ENCODE measurements at regions not wholly inside any gene's neighbourhood (a gene's known extent, or its start where the extent isn't known, plus 50 kb on each side); places are given as distances from the start of the nearest gene placed in this dataset.
"Not testable (repeated sequence)": the region's sequence is repeated elsewhere in the genome, so short reads cannot be mapped to it uniquely, and the experiment has no call there.

- no peaks in the 10 kb centered on the region for H3K27me3 ChIP-seq (ENCODE audit: control insufficient read depth, insufficient read depth, low read length)
- H3K9me3 ChIP-seq (replicated peaks; ENCODE audit: low read length) = no peaks in the 10 kb centered on the region
- H3K36me3 ChIP-seq (ENCODE audit: insufficient read depth, low read length) = no peaks in the 10 kb centered on the region
- no peak overlapping the region for H3K4me3 ChIP-seq (ENCODE audit: low read length)
- no peak overlapping the region for H3K4me2 ChIP-seq (ENCODE audit: low read length)
- no peak overlapping the region for H3K9ac ChIP-seq (ENCODE audit: low read depth, low read length)
- H3K4me1 ChIP-seq (ENCODE audit: control insufficient read depth, insufficient read depth, low read length) = no peaks in the 10 kb centered on the region
Observed at GRCh38 chr13:105863300-105863920, 672.1 kb downstream of the EFNB2 start.

- no peaks in the 10 kb centered on the region for H3K27me3 ChIP-seq (ENCODE audit: control insufficient read depth, insufficient read depth, low read length)
- no peak overlapping the region for H3K9ac ChIP-seq (ENCODE audit: low read depth, low read length)
- no peaks in the 10 kb centered on the region for H3K9me3 ChIP-seq (replicated peaks; ENCODE audit: low read length)
- no peaks in the 10 kb centered on the region for H3K4me1 ChIP-seq (ENCODE audit: control insufficient read depth, insufficient read depth, low read length)
- no peak overlapping the region for H3K4me2 ChIP-seq (ENCODE audit: low read length)
- H3K4me3 ChIP-seq (ENCODE audit: low read length) = no peak overlapping the region
- H3K36me3 ChIP-seq (ENCODE audit: insufficient read depth, low read length) = no peaks in the 10 kb centered on the region
Observed at GRCh38 chr13:105848494-105848893, 687.0 kb downstream of the EFNB2 start.

- no peak overlapping the region for H3K4me3 ChIP-seq (ENCODE audit: low read length)
- H3K36me3 ChIP-seq (ENCODE audit: insufficient read depth, low read length) = no peaks in the 10 kb centered on the region
- no peaks in the 10 kb centered on the region for H3K4me1 ChIP-seq (ENCODE audit: control insufficient read depth, insufficient read depth, low read length)
- H3K4me2 ChIP-seq (ENCODE audit: low read length) = peak overlapping the region; percentile 43
- no peaks in the 10 kb centered on the region for H3K9me3 ChIP-seq (replicated peaks; ENCODE audit: low read length)
- no peaks in the 10 kb centered on the region for H3K27me3 ChIP-seq (ENCODE audit: control insufficient read depth, insufficient read depth, low read length)
- no peak overlapping the region for H3K9ac ChIP-seq (ENCODE audit: low read depth, low read length)
Observed at GRCh38 chr13:105847527-105848291, 687.8 kb downstream of the EFNB2 start.

GRCh38 chr13:105846923-105847322, 688.5 kb downstream of the EFNB2 start:
- no peak overlapping the region for H3K4me3 ChIP-seq (ENCODE audit: low read length)
- no peaks in the 10 kb centered on the region for H3K4me1 ChIP-seq (ENCODE audit: control insufficient read depth, insufficient read depth, low read length)
- H3K4me2 ChIP-seq (ENCODE audit: low read length) = no peak overlapping the region
- H3K36me3 ChIP-seq (ENCODE audit: insufficient read depth, low read length) = no peaks in the 10 kb centered on the region
- H3K9me3 ChIP-seq (replicated peaks; ENCODE audit: low read length) = no peaks in the 10 kb centered on the region
- no peak overlapping the region for H3K9ac ChIP-seq (ENCODE audit: low read depth, low read length)
- no peaks in the 10 kb centered on the region for H3K27me3 ChIP-seq (ENCODE audit: control insufficient read depth, insufficient read depth, low read length)

GRCh38 chr13:105841286-105841685, 694.2 kb downstream of the EFNB2 start:
- no peaks in the 10 kb centered on the region for H3K27me3 ChIP-seq (ENCODE audit: control insufficient read depth, insufficient read depth, low read length)
- H3K4me1 ChIP-seq (ENCODE audit: control insufficient read depth, insufficient read depth, low read length) = no peaks in the 10 kb centered on the region
- H3K36me3 ChIP-seq (ENCODE audit: insufficient read depth, low read length) = no peaks in the 10 kb centered on the region
- H3K4me3 ChIP-seq (ENCODE audit: low read length) = no peak overlapping the region
- H3K9me3 ChIP-seq (replicated peaks; ENCODE audit: low read length) = no peaks in the 10 kb centered on the region
- no peak overlapping the region for H3K9ac ChIP-seq (ENCODE audit: low read depth, low read length)
- no peak overlapping the region for H3K4me2 ChIP-seq (ENCODE audit: low read length)

- H3K36me3 ChIP-seq (ENCODE audit: insufficient read depth, low read length) = no peaks in the 10 kb centered on the region
- no peak overlapping the region for H3K4me3 ChIP-seq (ENCODE audit: low read length)
- no peak overlapping the region for H3K4me2 ChIP-seq (ENCODE audit: low read length)
- no peaks in the 10 kb centered on the region for H3K27me3 ChIP-seq (ENCODE audit: control insufficient read depth, insufficient read depth, low read length)
- H3K9ac ChIP-seq (ENCODE audit: low read depth, low read length) = no peak overlapping the region
- H3K9me3 ChIP-seq (replicated peaks; ENCODE audit: low read length) = no peaks in the 10 kb centered on the region
- H3K4me1 ChIP-seq (ENCODE audit: control insufficient read depth, insufficient read depth, low read length) = no peaks in the 10 kb centered on the region
Observed at GRCh38 chr13:105838231-105838630, 697.2 kb downstream of the EFNB2 start.

DNA sequence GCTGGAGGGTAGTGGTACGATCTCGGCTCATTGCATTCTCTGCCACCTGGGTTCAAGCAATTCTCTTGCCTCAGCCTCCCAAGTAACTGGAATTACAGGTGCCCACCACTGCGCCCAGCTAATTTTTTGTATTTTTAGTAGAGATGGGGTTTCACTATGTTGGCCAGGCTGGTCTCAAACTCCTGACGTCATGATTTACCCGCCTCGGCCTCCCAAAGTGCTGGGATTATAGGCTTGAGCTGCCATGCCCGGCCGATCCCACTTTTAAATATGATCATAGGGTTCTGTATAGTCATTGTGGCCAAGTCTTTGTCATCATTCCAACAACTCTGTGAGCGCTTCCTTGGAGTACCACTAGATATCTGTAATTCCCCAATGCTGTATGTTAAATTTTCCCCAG, 698.2 kb downstream of the EFNB2 start:
- H3K9ac ChIP-seq (ENCODE audit: low read depth, low read length); H3K4me2 ChIP-seq (ENCODE audit: low read length); H3K27me3 ChIP-seq (ENCODE audit: control insufficient read depth, insufficient read depth, low read length); H3K4me1 ChIP-seq (ENCODE audit: control insufficient read depth, insufficient read depth, low read length); H3K36me3 ChIP-seq (ENCODE audit: insufficient read depth, low read length); H3K4me3 ChIP-seq (ENCODE audit: low read length); H3K9me3 ChIP-seq (replicated peaks; ENCODE audit: low read length): not testable (repeated sequence)

DNA sequence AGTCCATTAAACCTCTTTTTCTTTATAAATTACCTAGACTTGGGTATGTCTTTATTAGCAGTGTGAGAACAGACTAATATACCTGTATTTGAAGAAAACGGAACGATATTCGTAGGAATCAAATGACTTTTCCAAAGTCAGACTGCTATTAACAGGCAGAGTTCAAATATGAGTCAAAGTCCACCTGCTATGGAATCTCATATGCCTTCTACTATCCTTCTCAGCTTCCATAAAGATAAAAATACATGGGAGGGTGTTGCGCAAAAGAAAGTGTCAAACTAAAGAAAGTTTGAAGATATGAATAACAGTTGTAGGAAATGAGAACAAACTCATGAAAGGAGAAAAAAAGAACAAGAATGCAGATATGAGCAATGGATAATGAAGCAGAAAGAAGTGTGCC, 704.6 kb downstream of the EFNB2 start:
- Histone ChIP-seq H3K4me1 (ENCODE audit: control insufficient read depth, insufficient read depth, low read length) (no peaks in the 10 kb centered on the region), H3K9me3 (replicated peaks; ENCODE audit: low read length) (no peaks in the 10 kb centered on the region), H3K36me3 (ENCODE audit: insufficient read depth, low read length) (no peaks in the 10 kb centered on the region), H3K27me3 (ENCODE audit: control insufficient read depth, insufficient read depth, low read length) (no peaks in the 10 kb centered on the region), H3K4me3 (ENCODE audit: low read length) (no peak overlapping the region), H3K9ac (ENCODE audit: low read depth, low read length) (no peak overlapping the region), H3K4me2 (ENCODE audit: low read length) (no peak overlapping the region)

DNA sequence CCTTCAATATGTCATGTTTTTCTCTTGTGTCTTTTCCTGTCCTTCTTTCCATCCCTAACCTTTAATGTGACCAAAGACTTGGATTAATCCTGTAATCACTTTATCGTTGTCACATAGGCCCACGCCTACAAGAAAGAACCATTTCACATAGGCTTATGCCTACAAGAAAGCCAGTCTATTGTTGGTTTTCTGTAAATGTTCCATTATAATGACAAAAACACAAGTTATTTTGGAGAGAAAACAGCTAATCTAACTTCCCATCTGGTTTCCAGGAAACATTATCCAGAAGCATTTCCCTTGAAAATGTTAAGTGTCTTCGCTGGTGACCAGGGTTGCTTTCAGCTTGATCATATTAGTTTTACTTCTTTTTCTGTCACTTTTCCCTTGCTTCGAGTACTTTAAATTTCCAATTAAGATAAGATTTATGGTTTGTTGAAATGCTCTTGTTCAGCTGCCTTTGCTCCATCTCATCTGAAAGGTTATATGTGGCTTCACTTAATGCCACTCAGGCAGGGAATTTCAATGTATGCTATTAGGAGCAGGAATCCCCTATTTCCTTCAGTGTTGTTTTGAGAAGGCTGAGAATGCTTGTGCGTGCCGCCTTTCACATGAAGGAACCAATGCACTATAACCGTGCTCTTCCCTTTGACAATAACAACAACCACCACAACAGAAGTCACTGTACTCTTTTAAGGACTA, 708.2 kb downstream of the EFNB2 start:
- Histone ChIP-seq H3K27me3 (ENCODE audit: control insufficient read depth, insufficient read depth, low read length) (no peaks in the 10 kb centered on the region), H3K4me1 (ENCODE audit: control insufficient read depth, insufficient read depth, low read length) (no peaks in the 10 kb centered on the region), H3K9ac (ENCODE audit: low read depth, low read length) (no peak overlapping the region), H3K9me3 (replicated peaks; ENCODE audit: low read length) (no peaks in the 10 kb centered on the region), H3K36me3 (ENCODE audit: insufficient read depth, low read length) (no peaks in the 10 kb centered on the region), H3K4me3 (ENCODE audit: low read length) (no peak overlapping the region), H3K4me2 (ENCODE audit: low read length) (no peak overlapping the region)

- no peaks in the 10 kb centered on the region for H3K9me3 ChIP-seq (replicated peaks; ENCODE audit: low read length)
- no peaks in the 10 kb centered on the region for H3K27me3 ChIP-seq (ENCODE audit: control insufficient read depth, insufficient read depth, low read length)
- H3K9ac ChIP-seq (ENCODE audit: low read depth, low read length) = no peak overlapping the region
- no peaks in the 10 kb centered on the region for H3K36me3 ChIP-seq (ENCODE audit: insufficient read depth, low read length)
- no peak overlapping the region for H3K4me3 ChIP-seq (ENCODE audit: low read length)
- no peaks in the 10 kb centered on the region for H3K4me1 ChIP-seq (ENCODE audit: control insufficient read depth, insufficient read depth, low read length)
- H3K4me2 ChIP-seq (ENCODE audit: low read length) = no peak overlapping the region
Observed at GRCh38 chr13:105825071-105825470, 710.4 kb downstream of the EFNB2 start.

DNA sequence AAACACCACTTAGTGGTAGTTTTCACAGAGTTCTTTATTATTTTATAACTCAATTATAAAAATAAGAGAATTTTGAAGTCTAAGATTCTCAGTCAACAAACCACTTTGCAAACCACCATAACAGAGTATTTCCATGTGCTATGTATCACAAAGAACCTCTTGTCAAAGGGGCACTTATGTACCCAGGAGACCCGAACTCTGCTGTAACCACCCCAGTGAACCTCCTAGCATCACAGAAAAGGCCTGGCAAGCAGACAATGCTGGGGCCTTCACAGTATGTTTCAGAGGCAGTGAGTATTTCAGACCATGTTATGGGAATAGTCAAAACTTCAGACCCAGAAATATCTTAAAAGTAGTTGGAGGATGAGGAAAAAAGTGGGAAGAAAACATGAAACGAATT, 714.1 kb downstream of the EFNB2 start:
- Histone ChIP-seq H3K27me3 (ENCODE audit: control insufficient read depth, insufficient read depth, low read length) (no peaks in the 10 kb centered on the region), H3K4me1 (ENCODE audit: control insufficient read depth, insufficient read depth, low read length) (no peaks in the 10 kb centered on the region), H3K4me2 (ENCODE audit: low read length) (no peak overlapping the region), H3K9me3 (replicated peaks; ENCODE audit: low read length) (no peaks in the 10 kb centered on the region), H3K9ac (ENCODE audit: low read depth, low read length) (no peak overlapping the region), H3K4me3 (ENCODE audit: low read length) (no peak overlapping the region), H3K36me3 (ENCODE audit: insufficient read depth, low read length) (no peaks in the 10 kb centered on the region)

Measured in skeletal muscle satellite cell (primary cell).